DOHH2 (cell line): ENCODE measurements at regions not wholly inside any gene's neighbourhood (a gene's known extent, or its start where the extent isn't known, plus 50 kb on each side); places are given as distances from the start of the nearest gene placed in this dataset.

ENCODE experiments used
- H3F3A ChIP-seq: fragments of 200-600 bp; sonication (generic), shearing (Covaris generic); 2 replicates; pipeline ENCODE4 v1.6.0; 2016; ENCODE audit warnings: antibody characterized with exemption, mild to moderate bottlenecking; ENCODE audit not compliant: control insufficient read depth, insufficient read depth
- H3K27ac ChIP-seq: fragments of 200-600 bp; sonication (generic); 2 replicates; pipeline ENCODE4 v1.5.1; 2014; ENCODE audit warnings: low read depth, mild to moderate bottlenecking, low read length, moderate library complexity
- H3K27me3 ChIP-seq: fragments of 200-600 bp; sonication (generic); 2 replicates; pipeline ENCODE4 v1.6.1; 2014; ENCODE audit warnings: mild to moderate bottlenecking, low read length, mixed read lengths; ENCODE audit not compliant: control insufficient read depth
- H3K36me3 ChIP-seq: fragments of 200-600 bp; sonication (generic); 2 replicates; pipeline ENCODE4 v1.6.1; 2014; ENCODE audit warnings: mild to moderate bottlenecking, low read length, moderate library complexity, mixed read lengths; ENCODE audit not compliant: control insufficient read depth
- H3K4me1 ChIP-seq: fragments of 200-600 bp; sonication (generic); 2 replicates; pipeline ENCODE4 v1.6.1; 2014; ENCODE audit warnings: mild to moderate bottlenecking, low read length, mixed read lengths; ENCODE audit not compliant: control insufficient read depth
- H3K4me2 ChIP-seq: fragments of 200-600 bp; sonication (generic); 2 replicates; pipeline ENCODE4 v1.6.0; 2014; ENCODE audit warnings: mild to moderate bottlenecking, low read length, moderate library complexity
- H3K4me3 ChIP-seq: fragments of 200-600 bp; sonication (generic); 2 replicates; pipeline ENCODE4 v1.5.1; 2014; ENCODE audit warnings: mild to moderate bottlenecking, low read length, mixed read lengths
- H3K79me2 ChIP-seq: fragments of 200-600 bp; sonication (generic); 2 replicates; pipeline ENCODE4 v1.6.1; 2014; ENCODE audit warnings: mild to moderate bottlenecking, low read length, mixed read lengths; ENCODE audit not compliant: control insufficient read depth
- H3K9me2 ChIP-seq: fragments of 200-600 bp; sonication (generic); replicated peaks from 2 replicates; pipeline ENCODE4 v1.6.1; 2014; ENCODE audit warnings: mild to moderate bottlenecking, low read length, mixed read lengths; ENCODE audit not compliant: control insufficient read depth
- H3K9me3 ChIP-seq: fragments of 200-600 bp; sonication (generic); 2 replicates; pipeline ENCODE4 v1.6.1; 2014; ENCODE audit warnings: antibody characterized with exemption, low read length, mixed read lengths; ENCODE audit not compliant: control insufficient read depth, insufficient read depth
- H4K20me1 ChIP-seq: fragments of 200-600 bp; sonication (generic); 2 replicates; pipeline ENCODE4 v1.6.0; 2014; ENCODE audit warnings: low read depth, mild to moderate bottlenecking, antibody characterized with exemption, low read length, moderate library complexity; ENCODE audit not compliant: control insufficient read depth, insufficient read depth
- EZH2phosphoT487 ChIP-seq: fragments of 200-600 bp; sonication (generic); IDR thresholded peaks from 2 replicates; pipeline ENCODE4 v1.6.1; 2017; ENCODE audit warnings: borderline replicate concordance, mild to moderate bottlenecking, antibody characterized with exemption, low read length, moderate library complexity, mixed read lengths
- TF ChIP-seq, protein P1 (sequence below): fragments of 200-600 bp; sonication (generic); IDR thresholded peaks from one replicate; pipeline ENCODE4 v1.5.1; 2014; ENCODE audit warnings: antibody characterized with exemption, mild to moderate bottlenecking, low read depth, low read length; ENCODE audit not compliant: poor library complexity, severe bottlenecking

DNA sequence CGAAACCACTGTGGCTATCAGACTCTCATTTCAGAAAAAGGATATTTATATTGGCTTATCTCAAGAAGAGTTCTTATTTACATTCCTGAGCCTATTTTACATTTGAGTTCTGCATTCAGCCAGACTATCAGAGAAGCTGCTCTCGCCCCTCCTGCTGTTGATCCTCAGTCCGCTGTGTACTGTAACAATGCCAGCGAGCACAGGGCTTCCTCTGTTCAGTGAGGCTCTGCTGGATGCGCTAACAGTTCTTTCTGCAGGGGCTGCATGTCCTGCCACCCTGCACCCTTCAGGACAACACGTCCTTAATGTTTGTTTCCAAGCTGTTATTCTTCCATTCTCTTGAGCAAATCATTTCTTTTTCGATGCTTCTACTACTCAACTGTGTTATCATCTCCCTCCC lies 463.7 kb upstream of the SGCG start:
- TF ChIP-seq, protein P1, sequence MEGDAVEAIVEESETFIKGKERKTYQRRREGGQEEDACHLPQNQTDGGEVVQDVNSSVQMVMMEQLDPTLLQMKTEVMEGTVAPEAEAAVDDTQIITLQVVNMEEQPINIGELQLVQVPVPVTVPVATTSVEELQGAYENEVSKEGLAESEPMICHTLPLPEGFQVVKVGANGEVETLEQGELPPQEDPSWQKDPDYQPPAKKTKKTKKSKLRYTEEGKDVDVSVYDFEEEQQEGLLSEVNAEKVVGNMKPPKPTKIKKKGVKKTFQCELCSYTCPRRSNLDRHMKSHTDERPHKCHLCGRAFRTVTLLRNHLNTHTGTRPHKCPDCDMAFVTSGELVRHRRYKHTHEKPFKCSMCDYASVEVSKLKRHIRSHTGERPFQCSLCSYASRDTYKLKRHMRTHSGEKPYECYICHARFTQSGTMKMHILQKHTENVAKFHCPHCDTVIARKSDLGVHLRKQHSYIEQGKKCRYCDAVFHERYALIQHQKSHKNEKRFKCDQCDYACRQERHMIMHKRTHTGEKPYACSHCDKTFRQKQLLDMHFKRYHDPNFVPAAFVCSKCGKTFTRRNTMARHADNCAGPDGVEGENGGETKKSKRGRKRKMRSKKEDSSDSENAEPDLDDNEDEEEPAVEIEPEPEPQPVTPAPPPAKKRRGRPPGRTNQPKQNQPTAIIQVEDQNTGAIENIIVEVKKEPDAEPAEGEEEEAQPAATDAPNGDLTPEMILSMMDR: no peak
- TF ChIP-seq EZH2phosphoT487: no peak
- Histone ChIP-seq H3K4me3 (no peak overlapping the region), H3K27ac (no peak overlapping the region), H3K4me1 (no peaks in the 10 kb centered on the region), H3K79me2 (no peaks in the 10 kb centered on the region), H3K4me2 (no peak overlapping the region), H3F3A (no peaks in the 10 kb centered on the region), H4K20me1 (no peaks in the 10 kb centered on the region), H3K9me2 (no peaks in the 10 kb centered on the region), H3K9me3 (no peaks in the 10 kb centered on the region; the same call in 1 of the 2 replicates), H3K27me3 (no peaks in the 10 kb centered on the region), H3K36me3 (no peaks in the 10 kb centered on the region)

DNA sequence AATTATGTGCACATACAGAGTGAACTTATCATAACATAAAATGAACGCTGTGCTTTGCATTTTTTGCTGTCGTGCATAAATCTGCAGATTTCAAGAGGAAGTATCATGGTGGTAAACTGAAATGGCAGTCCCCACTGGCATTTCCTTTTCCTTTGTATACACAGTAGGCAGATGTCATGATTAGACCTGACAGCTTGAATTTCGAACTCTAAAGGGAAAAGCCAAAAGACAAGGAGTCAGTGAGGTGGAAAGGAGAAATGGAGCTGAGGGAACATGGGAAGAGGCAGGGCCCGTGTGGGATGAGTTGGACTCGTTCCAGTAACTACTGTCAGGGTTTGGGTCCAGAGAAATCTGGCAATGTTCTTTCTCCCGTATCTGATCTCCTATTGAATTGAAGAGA lies 454.1 kb upstream of the SGCG start:
- no peak overlapping the region for H3K4me3 ChIP-seq

DNA sequence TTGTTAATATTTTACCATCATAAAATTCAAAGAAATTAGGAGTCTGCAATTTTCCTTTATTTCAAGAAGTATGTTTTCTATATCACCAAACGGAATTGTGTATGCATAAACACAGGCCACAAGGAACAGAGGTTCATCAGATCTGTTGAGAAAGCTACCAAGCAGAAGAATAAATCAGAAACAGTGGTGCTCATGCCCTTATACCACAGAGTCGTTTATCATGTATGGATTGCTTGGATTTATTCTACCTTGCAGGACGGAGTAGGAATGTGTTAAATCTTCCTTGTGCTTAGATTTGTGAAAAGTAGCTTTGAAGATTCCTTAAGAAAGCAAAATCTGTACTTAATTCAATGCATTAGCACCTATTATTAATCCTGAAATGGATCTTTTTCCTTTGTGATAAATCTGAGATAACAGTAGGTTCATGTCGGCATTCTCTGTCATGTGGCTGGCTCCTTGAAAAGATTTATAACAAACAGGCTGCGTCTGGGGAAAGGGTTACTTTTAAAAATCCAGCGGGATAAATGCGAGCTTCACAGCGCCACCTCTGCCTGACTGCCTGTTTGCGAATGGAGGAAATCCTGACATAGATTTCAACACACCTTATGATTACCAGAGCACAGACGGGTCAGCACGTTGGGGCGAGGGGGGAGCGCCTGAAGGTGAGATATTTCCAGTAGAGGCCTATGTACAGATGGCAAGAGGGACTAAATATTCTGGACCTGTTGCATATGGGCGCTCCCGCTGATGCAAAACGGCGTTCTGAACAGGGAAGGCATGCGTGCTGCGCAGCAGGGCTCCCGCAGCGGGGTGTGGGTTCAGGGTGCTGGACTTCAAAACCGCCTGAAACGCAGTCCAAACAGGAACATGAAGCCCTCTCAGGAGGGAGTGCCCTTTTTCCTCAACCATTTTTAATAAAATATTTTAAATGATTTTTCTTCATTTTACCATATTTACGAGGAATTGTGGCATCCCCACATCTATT lies 445.5 kb upstream of the SGCG start:
- H4K20me1 ChIP-seq: no peaks in the 10 kb centered on the region
- H3K4me2 ChIP-seq: no peak overlapping the region
- H3K4me1 ChIP-seq: no peaks in the 10 kb centered on the region

More for the DNA sequence above, 454.1 kb upstream of the SGCG start:
- Histone ChIP-seq H3K36me3 (no peaks in the 10 kb centered on the region), H3K9me2 (no peaks in the 10 kb centered on the region), H3K4me1 (no peaks in the 10 kb centered on the region), H4K20me1 (no peaks in the 10 kb centered on the region), H3K4me2 (no peak overlapping the region), H3F3A (no peaks in the 10 kb centered on the region), H3K27me3 (no peaks in the 10 kb centered on the region), H3K79me2 (no peaks in the 10 kb centered on the region), H3K9me3 (peaks cover 7% of the 10 kb centered on the region; the same call in 1 of the 2 replicates), H3K27ac (no peak overlapping the region)
- TF ChIP-seq EZH2phosphoT487: no peak
- TF ChIP-seq, protein P1: no peak

More for the DNA sequence above, 445.5 kb upstream of the SGCG start:
- TF ChIP-seq EZH2phosphoT487: no peak
- TF ChIP-seq, protein P1: no peak
- no peaks in the 10 kb centered on the region for H3K79me2 ChIP-seq
- no peak overlapping the region for H3K27ac ChIP-seq
- no peaks in the 10 kb centered on the region; the same call in 1 of the 2 replicates for H3K9me3 ChIP-seq
- H3F3A ChIP-seq: no peaks in the 10 kb centered on the region
- H3K9me2 ChIP-seq: no peaks in the 10 kb centered on the region
- H3K27me3 ChIP-seq: no peaks in the 10 kb centered on the region
- H3K36me3 ChIP-seq: no peaks in the 10 kb centered on the region
- H3K4me3 ChIP-seq: no peak overlapping the region
